Endothelial cell of umbilical vein (primary cell): ENCODE measurements at regions not wholly inside any gene's neighbourhood (a gene's known extent, or its start where the extent isn't known, plus 50 kb on each side); places are given as distances from the start of the nearest gene placed in this dataset.

Source experiments
- BruUV-seq: library from RNA; stranded (reverse); fragments of 400-500 nt; replicated peaks from 2 replicates; lab custom pipeline; 2021; lab: Mats Ljungman, UMichigan
- CTCF ChIA-PET: fragments of 300-600, 350-600 bp; sonication (Branson Sonifier 250); formaldehyde crosslinking; loops from one replicate; lab custom pipeline; 2021; ENCODE audit warnings: antibody characterized with exemption, inconsistent platforms; lab: Charles Lee
- POLR2A ChIA-PET: fragments of 300-600, 350-600 bp; sonication (Branson Sonifier 250); formaldehyde crosslinking; loops from one replicate; lab custom pipeline; 2021; ENCODE audit warnings: antibody characterized with exemption, inconsistent platforms; lab: Charles Lee
- DNase-seq: peaks from one replicate; pipeline ENCODE4 v3.0.0-alpha.2; 2011; ENCODE audit warnings: low read depth, low spot score
- FAIRE-seq: peaks from 2 replicates; lab custom pipeline; 2011; peaks lifted over from hg19 to GRCh38; lab: Jason Lieb, UNC
- H2AFZ ChIP-seq: 2 replicates; pipeline ENCODE4 v1.6.0; 2012; ENCODE audit warnings: low read depth, low read length, control low read depth, inconsistent platforms
- H3K27ac ChIP-seq: 2 replicates; pipeline ENCODE4 v1.5.1; 2011; ENCODE audit warnings: low read depth, mild to moderate bottlenecking, control low read depth, low read length, moderate library complexity; ENCODE audit not compliant: insufficient read depth
- H3K27me3 ChIP-seq, 2 experiments: 2 replicates each; pipeline versions ENCODE4 v1.6.0 to v1.6.1; 2011; ENCODE audit warnings: low read length in 2 of 2, mixed read lengths in 1 of 2; ENCODE audit not compliant: control insufficient read depth in 2 of 2, insufficient read depth in 2 of 2
- H3K36me3 ChIP-seq, 2 experiments: 2 replicates in 1 of 2; 3 replicates in 1 of 2; pipeline ENCODE4 v1.5.1; 2011; ENCODE audit warnings: low read length in 2 of 2, mild to moderate bottlenecking in 1 of 2, moderate library complexity in 1 of 2; ENCODE audit not compliant: control insufficient read depth in 2 of 2, insufficient read depth in 2 of 2; ENCODE audit errors: extremely low read depth in 1 of 2
- H3K4me1 ChIP-seq: 3 replicates; pipeline ENCODE4 v1.5.1; 2011; ENCODE audit warnings: mild to moderate bottlenecking, low read length; ENCODE audit not compliant: control insufficient read depth, insufficient read depth; ENCODE audit errors: extremely low read depth
- H3K4me2 ChIP-seq: 2 replicates; pipeline ENCODE4 v1.6.1; 2011; ENCODE audit warnings: low read length, control low read depth, mixed read lengths; ENCODE audit not compliant: insufficient read depth
- H3K4me3 ChIP-seq, 3 experiments: fragments of 200-600 bp in 1 of 3; sonication (generic), shearing (Covaris generic) in 1 of 3; replicated peaks in 1 of 3; 2 replicates each; pipeline ENCODE4 v1.5.1; 2011 to 2016; ENCODE audit warnings: control low read depth in 3 of 3, low read length in 3 of 3, mild to moderate bottlenecking in 2 of 3, inconsistent platforms in 1 of 3, low read depth in 1 of 3, moderate library complexity in 1 of 3; ENCODE audit not compliant: insufficient read depth in 1 of 3
- H3K79me2 ChIP-seq: 2 replicates; pipeline ENCODE4 v1.6.0; 2012; ENCODE audit warnings: low read length, inconsistent platforms; ENCODE audit not compliant: control insufficient read depth, insufficient read depth
- H3K9ac ChIP-seq: replicated peaks from 2 replicates; pipeline ENCODE3; 2011; ENCODE audit warnings: low read length, control low read depth; ENCODE audit not compliant: insufficient read depth; ENCODE audit errors: extremely low read depth
- H3K9me1 ChIP-seq: replicated peaks from 3 replicates; pipeline ENCODE4 v1.6.0; 2011; ENCODE audit warnings: mild to moderate bottlenecking, low read length; ENCODE audit not compliant: control insufficient read depth, insufficient read depth; ENCODE audit errors: extremely low read depth
- H3K9me3 ChIP-seq: replicated peaks from 2 replicates; pipeline ENCODE4 v1.5.1; 2012; ENCODE audit warnings: low read length, inconsistent platforms; ENCODE audit not compliant: control insufficient read depth, insufficient read depth
- H4K20me1 ChIP-seq: replicated peaks from 2 replicates; pipeline ENCODE3; 2011; ENCODE audit warnings: mild to moderate bottlenecking, low read length; ENCODE audit not compliant: control insufficient read depth, insufficient read depth; ENCODE audit errors: extremely low read depth
- CTCF ChIP-seq, 2 donors: IDR thresholded peaks; 1 replicate in 1 of 2; 2 replicates in 1 of 2; pipeline ENCODE4 v1.5.1; 2011; ENCODE audit warnings: low read length in 2 of 2, mild to moderate bottlenecking in 2 of 2, moderate library complexity in 2 of 2, control low read depth in 1 of 2, inconsistent platforms in 1 of 2, low read depth in 1 of 2; ENCODE audit not compliant: insufficient read depth in 1 of 2; ENCODE audit errors: extremely low read depth in 1 of 2
- EZH2 ChIP-seq: IDR thresholded peaks from 2 replicates; pipeline ENCODE4 v1.6.1; 2012; ENCODE audit warnings: borderline replicate concordance, low read depth, mild to moderate bottlenecking, moderate library complexity, low read length, inconsistent platforms; ENCODE audit not compliant: severe bottlenecking
- FOS ChIP-seq: IDR thresholded peaks from 2 replicates; pipeline ENCODE4 v1.6.1; 2011; ENCODE audit warnings: mild to moderate bottlenecking, low read length, moderate library complexity, borderline replicate concordance; ENCODE audit not compliant: insufficient read depth
- GATA2 ChIP-seq: IDR thresholded peaks from 2 replicates; pipeline ENCODE4 v1.7.0; 2011; ENCODE audit warnings: low read depth, mild to moderate bottlenecking, moderate library complexity, mixed read lengths, low read length; ENCODE audit not compliant: insufficient read length, insufficient read depth
- JUN ChIP-seq: IDR thresholded peaks from 2 replicates; pipeline ENCODE4 v1.6.1; 2011; ENCODE audit warnings: borderline replicate concordance, low read depth; ENCODE audit not compliant: insufficient read length, insufficient read depth
- MYC ChIP-seq: IDR thresholded peaks from one replicate; pipeline ENCODE4 v1.6.1; 2011; ENCODE audit warnings: mild to moderate bottlenecking, low read depth, low read length
- POLR2A ChIP-seq: IDR thresholded peaks from 2 replicates; pipeline ENCODE4 v1.6.1; 2012; ENCODE audit warnings: low read depth, mild to moderate bottlenecking, control low read depth, low read length
- POLR2AphosphoS5 ChIP-seq: IDR thresholded peaks from 2 replicates; pipeline ENCODE4 v1.6.1; 2012; ENCODE audit warnings: low read depth, mild to moderate bottlenecking, control low read depth, low read length, moderate library complexity; ENCODE audit not compliant: insufficient read depth
- dilution Hi-C: fragments of 300-500 bp; cut with MboI; formaldehyde crosslinking; loops from one replicate; pipeline ENCODE4 v1.15.0; 2019; ENCODE audit warnings: low sequenced_read_pairs; ENCODE audit not compliant: extremely low pct_ligation_motif_present
- intact Hi-C: fragments of 100-400 bp; cut with micrococcal nuclease; formaldehyde crosslinking; loops from one replicate; pipeline ENCODE4 v1.10.0; 2022
- TF ChIP-seq, protein P1 (sequence below): IDR thresholded peaks from 2 replicates; pipeline ENCODE4 v1.6.1; 2011; ENCODE audit not compliant: insufficient read depth, insufficient read length

DNA sequence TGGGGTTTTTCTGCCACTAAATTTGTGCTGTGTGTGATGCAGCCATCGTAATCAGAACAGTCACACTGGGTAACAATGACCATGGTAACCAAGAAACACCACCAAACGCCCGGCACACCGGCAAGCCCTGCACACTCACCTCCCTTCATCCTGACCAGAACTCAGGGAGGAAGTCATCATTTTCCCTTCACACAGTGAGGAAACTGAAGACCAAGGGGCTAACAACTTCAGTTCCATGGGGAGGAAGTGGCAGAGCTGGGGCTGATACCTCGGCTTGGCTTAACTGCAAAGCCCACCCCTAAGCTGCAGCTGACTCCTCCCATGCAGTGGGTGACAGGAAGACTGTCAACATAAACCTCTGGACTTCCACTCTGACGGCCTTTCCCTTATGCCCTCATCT, 69.3 kb upstream of the BCAR3 start:
- Histone ChIP-seq H3K9me3 (no peaks in the 10 kb centered on the region), H3K9ac (no peak overlapping the region), H3K36me3 (no peaks in the 10 kb centered on the region), H3K4me1 (peaks cover 17% of the 10 kb centered on the region), H3K79me2 (no peaks in the 10 kb centered on the region), H2AFZ (no peak overlapping the region), H3K27me3 (no peaks in the 10 kb centered on the region), H3K4me3 (no peak overlapping the region), H4K20me1 (no peaks in the 10 kb centered on the region), H3K4me2 (no peak overlapping the region), H3K9me1 (no peaks in the 10 kb centered on the region), H3K27ac (no peak overlapping the region)
- BruUV-seq: no TSS peak
- ChIA-PET CTCF (interaction anchor here (1.0 to 2.6 kb wide), 5 partner anchors 16 to 446 kb away, joined by 3 to 7 read pairs (median 4); no protein-coding TSS in a partner anchor), POLR2A (no interaction called here)
- intact Hi-C loops (loop anchor here (5.0 kb wide), 1 partner anchor 124 kb away; no protein-coding TSS in a partner anchor), dilution Hi-C loops (no loop called here)
- no peak for TF ChIP-seq EZH2
- TF ChIP-seq JUN: no peak
- TF ChIP-seq MYC: no peak
- no peak for TF ChIP-seq GATA2
- no peak for TF ChIP-seq POLR2A
- TF ChIP-seq CTCF (IDR thresholded peaks at IDR 0.05; ENCODE audit: extremely low read depth in 1 of 2, insufficient read depth in 1 of 2, low read depth in 1 of 2, low read length in 2 of 2): no peak
- no peak for TF ChIP-seq POLR2AphosphoS5
- TF ChIP-seq, protein P1, sequence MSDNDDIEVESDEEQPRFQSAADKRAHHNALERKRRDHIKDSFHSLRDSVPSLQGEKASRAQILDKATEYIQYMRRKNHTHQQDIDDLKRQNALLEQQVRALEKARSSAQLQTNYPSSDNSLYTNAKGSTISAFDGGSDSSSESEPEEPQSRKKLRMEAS: no peak
- TF ChIP-seq FOS: no peak
- no peak for DNase-seq
- no peak for FAIRE-seq
